ENCODE measurements at regions not wholly inside any gene's neighbourhood (a gene's known extent, or its start where the extent isn't known, plus 50 kb on each side); places are given as distances from the start of the nearest gene placed in this dataset.
"Not testable (repeated sequence)": the region's sequence is repeated elsewhere in the genome, so short reads cannot be mapped to it uniquely, and the experiment has no call there.

DNA sequence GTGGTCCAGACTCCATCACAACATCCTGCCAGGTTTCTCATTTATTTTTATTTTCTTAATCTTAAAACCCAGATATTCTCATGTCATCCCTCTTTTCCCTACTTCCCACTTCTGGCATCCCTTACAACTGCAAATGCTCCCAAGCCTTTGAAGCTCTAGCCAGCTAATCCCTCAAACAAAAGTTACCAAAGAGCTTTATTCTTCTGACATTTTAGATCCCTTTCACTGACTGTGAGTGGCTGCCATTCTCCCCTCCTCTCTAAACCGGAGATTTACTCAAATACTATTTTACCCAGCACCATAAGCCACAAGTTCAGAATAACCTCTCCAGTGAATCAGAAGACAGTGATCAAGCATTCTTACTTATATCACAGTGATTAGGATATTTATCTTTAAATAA is 569.0 kb upstream of the SYT4 start:
- Histone ChIP-seq H3K27ac (ENCODE audit: low read depth, low read length) (no peak overlapping the region), H3K27me3 (ENCODE audit: control insufficient read depth, insufficient read depth, low read length) (no peaks in the 10 kb centered on the region), H3K4me3 (ENCODE audit: low read depth, low read length) (peak overlapping the region; percentile 18; the same call in 1 of the 2 replicates), H3K9ac (ENCODE audit: low read length) (no peak overlapping the region), H3K4me1 (ENCODE audit: control insufficient read depth, insufficient read depth, low read length) (peaks cover 23% of the 10 kb centered on the region), H3K9me3 (ENCODE audit: control insufficient read depth, insufficient read depth, low read depth, low read length) (no peaks in the 10 kb centered on the region), H3K36me3 (ENCODE audit: control insufficient read depth, insufficient read depth, low read length) (no peaks in the 10 kb centered on the region)

DNA sequence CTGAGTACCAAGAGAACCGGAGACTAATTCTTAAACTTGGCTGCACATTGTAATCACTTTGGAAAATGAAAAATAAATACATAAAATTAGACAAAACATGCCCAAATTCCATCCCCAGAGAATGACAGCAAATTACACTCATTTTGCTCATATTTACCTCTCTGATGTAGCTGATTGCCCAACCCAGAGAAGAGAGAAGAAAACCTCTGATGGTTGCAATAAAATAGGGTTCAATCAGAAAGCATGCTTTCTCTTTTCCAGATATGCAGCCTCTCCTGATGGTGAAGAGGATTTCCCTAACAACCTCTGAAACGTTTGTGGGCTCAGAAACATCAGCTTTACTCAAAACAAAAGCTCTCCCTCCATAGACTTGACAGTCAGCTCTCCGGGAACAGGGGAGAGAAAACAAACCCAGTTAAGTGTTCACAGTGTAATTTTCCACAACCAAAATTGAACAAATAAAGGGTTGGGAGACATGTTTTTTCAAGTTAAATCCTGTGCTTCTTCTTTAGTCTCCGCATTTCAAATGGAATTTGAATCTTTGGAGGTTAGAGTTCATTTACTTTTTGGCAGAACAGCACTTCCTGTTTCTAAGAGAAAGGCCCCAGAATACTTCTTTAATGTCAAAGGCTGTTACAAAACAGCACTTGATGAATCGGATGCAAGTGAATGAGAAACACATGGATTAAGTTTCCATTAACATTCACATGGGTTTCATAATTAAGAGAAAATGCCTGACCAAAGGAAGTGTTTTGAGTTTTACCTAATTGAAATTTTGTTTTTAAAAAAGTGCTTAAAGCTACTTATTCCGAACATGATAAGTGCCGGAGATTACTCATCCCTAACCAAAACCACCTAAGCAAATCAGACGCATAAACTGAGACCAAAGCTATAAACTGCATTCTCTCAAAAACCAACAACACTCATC is 570.1 kb upstream of the SYT4 start:
- H3K27ac ChIP-seq (ENCODE audit: low read depth, low read length): peak overlapping the region; percentile 15; the same call in 1 of the 2 replicates

DNA sequence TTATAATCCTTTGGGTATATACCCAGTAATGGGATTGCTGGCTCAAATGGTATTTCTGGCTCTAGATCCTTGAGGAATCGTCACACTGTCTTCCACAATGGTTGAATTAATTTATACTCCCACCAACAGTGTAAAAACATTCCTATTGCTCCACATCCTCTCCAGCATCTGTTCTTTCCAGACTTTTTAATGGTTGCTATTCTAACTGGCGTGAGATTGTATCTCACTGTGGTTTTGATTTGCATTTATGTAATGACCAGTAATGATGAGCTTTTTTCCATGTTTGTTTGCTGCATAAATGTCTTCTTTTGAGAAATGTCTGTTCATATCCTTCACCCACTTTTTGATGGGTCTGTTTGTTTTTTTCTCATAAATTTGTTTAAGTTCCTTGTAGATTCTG is 572.5 kb upstream of the SYT4 start:
- not testable (repeated sequence) for H3K9ac ChIP-seq (ENCODE audit: low read length); H3K36me3 ChIP-seq (ENCODE audit: control insufficient read depth, insufficient read depth, low read length); H3K9me3 ChIP-seq (ENCODE audit: control insufficient read depth, insufficient read depth, low read depth, low read length); H3K4me3 ChIP-seq (ENCODE audit: low read depth, low read length); H3K27me3 ChIP-seq (ENCODE audit: control insufficient read depth, insufficient read depth, low read length); H3K27ac ChIP-seq (ENCODE audit: low read depth, low read length)
- peaks cover 23% of the 10 kb centered on the region for H3K4me1 ChIP-seq (ENCODE audit: control insufficient read depth, insufficient read depth, low read length)

More for the DNA sequence above, 570.1 kb upstream of the SYT4 start:
- H3K9me3 ChIP-seq (ENCODE audit: control insufficient read depth, insufficient read depth, low read depth, low read length): no peaks in the 10 kb centered on the region
- H3K4me3 ChIP-seq (ENCODE audit: low read depth, low read length): no peak overlapping the region
- no peaks in the 10 kb centered on the region for H3K27me3 ChIP-seq (ENCODE audit: control insufficient read depth, insufficient read depth, low read length)
- H3K36me3 ChIP-seq (ENCODE audit: control insufficient read depth, insufficient read depth, low read length): no peaks in the 10 kb centered on the region
- H3K4me1 ChIP-seq (ENCODE audit: control insufficient read depth, insufficient read depth, low read length): peaks cover 23% of the 10 kb centered on the region
- no peak overlapping the region for H3K9ac ChIP-seq (ENCODE audit: low read length)

DNA sequence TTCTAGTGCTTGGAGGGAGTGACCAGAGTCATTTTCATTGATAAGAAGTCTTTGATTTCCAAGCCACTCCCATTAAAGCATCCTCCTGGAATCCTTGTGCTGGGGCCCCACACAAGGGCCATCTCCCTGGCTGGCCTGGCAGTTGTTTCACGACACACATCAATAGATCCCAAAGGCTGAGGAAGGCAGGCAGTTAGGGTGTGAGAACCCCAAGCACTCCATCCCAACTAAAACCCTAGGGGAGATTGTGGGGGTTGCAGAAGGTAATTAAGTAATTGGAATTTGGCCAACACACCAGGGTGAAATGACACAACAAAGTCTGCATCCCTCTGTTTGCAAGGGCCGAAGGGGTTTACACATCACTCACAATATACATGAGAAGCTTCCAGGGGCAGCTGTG is 578.1 kb upstream of the SYT4 start:
- H3K27me3 ChIP-seq (ENCODE audit: control insufficient read depth, insufficient read depth, low read length): no peaks in the 10 kb centered on the region
- H3K4me1 ChIP-seq (ENCODE audit: control insufficient read depth, insufficient read depth, low read length): peaks cover 5% of the 10 kb centered on the region; the same call in 1 of the 2 replicates
- H3K9ac ChIP-seq (ENCODE audit: low read length): no peak overlapping the region
- H3K4me3 ChIP-seq (ENCODE audit: low read depth, low read length): no peak overlapping the region
- no peak overlapping the region for H3K27ac ChIP-seq (ENCODE audit: low read depth, low read length)
- no peaks in the 10 kb centered on the region for H3K9me3 ChIP-seq (ENCODE audit: control insufficient read depth, insufficient read depth, low read depth, low read length)
- H3K36me3 ChIP-seq (ENCODE audit: control insufficient read depth, insufficient read depth, low read length): no peaks in the 10 kb centered on the region

DNA sequence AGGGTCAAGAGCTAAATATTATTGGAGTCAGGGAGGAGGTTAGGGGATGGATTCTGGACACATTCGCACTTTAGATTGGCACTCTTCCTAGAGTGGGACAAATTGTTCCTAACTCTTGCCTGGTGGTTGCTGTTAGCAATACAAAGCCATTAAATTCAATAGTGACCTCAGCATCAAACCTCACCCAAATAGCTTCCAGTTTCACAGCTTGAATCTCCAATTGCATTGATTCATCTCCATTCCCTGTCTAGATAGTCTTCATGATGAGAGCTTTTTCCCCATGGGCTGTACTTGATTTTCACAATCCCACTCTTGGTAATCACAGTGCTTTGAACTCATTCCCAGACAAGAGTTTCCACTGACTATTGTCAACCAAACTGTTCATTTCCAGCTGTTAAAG is 585.9 kb upstream of the SYT4 start:
- no peak overlapping the region for H3K27ac ChIP-seq (ENCODE audit: low read depth, low read length)
- H3K9me3 ChIP-seq (ENCODE audit: control insufficient read depth, insufficient read depth, low read depth, low read length): no peaks in the 10 kb centered on the region
- H3K27me3 ChIP-seq (ENCODE audit: control insufficient read depth, insufficient read depth, low read length): no peaks in the 10 kb centered on the region

DNA sequence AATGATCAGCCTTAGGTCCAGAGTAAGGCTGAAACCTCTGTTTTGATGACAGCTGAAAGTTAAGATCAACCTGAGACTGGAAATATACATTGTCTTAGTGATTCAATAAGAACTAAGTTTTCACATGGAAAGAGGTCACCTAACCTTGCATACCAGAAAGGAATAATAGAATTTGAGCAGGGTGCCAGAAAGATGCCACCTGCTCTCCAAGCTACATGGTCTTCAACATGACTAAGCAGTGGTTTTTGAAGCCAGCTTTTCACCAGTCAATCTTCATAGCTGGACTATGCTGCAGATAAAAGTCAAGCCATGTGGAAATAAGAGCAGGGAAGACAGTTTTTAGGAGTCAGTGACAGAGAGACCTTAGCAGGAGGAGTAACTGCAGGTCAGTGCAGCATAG is 589.4 kb upstream of the SYT4 start:
- Histone ChIP-seq H3K9me3 (ENCODE audit: control insufficient read depth, insufficient read depth, low read depth, low read length) (no peaks in the 10 kb centered on the region), H3K36me3 (ENCODE audit: control insufficient read depth, insufficient read depth, low read length) (no peaks in the 10 kb centered on the region), H3K27ac (ENCODE audit: low read depth, low read length) (no peak overlapping the region), H3K4me1 (ENCODE audit: control insufficient read depth, insufficient read depth, low read length) (no peaks in the 10 kb centered on the region), H3K9ac (ENCODE audit: low read length) (no peak overlapping the region), H3K27me3 (ENCODE audit: control insufficient read depth, insufficient read depth, low read length) (no peaks in the 10 kb centered on the region), H3K4me3 (ENCODE audit: low read depth, low read length) (no peak overlapping the region)

More for the DNA sequence above, 585.9 kb upstream of the SYT4 start:
- Histone ChIP-seq H3K9ac (ENCODE audit: low read length) (no peak overlapping the region), H3K4me1 (ENCODE audit: control insufficient read depth, insufficient read depth, low read length) (no peaks in the 10 kb centered on the region), H3K4me3 (ENCODE audit: low read depth, low read length) (no peak overlapping the region), H3K36me3 (ENCODE audit: control insufficient read depth, insufficient read depth, low read length) (no peaks in the 10 kb centered on the region)

DNA sequence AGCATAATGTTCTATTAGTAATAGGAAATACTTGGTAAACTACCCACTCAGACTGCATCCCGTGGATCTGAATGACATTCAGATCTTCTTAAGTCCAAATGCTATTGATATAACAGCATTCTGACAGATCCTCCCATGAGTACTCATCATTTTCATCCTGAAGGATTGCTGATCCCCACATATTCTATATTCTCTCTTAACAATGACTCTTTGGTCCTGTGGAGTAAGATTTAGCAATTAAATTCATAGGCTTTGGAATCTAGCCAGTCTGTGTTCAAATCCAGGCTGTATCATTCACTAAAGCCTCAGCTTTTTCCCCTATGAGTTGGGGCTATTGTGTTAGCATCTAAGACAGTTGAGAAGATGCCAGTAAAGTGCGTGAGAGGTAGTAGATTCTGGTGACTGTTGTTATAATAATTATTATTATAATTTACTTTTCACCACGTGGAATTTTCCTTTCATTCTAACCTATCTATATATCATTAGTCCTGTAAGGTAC is 591.3 kb upstream of the SYT4 start:
- no peaks in the 10 kb centered on the region for H3K36me3 ChIP-seq (ENCODE audit: control insufficient read depth, insufficient read depth, low read length)
- no peak overlapping the region for H3K27ac ChIP-seq (ENCODE audit: low read depth, low read length)
- H3K9me3 ChIP-seq (ENCODE audit: control insufficient read depth, insufficient read depth, low read depth, low read length): no peaks in the 10 kb centered on the region
- no peaks in the 10 kb centered on the region for H3K4me1 ChIP-seq (ENCODE audit: control insufficient read depth, insufficient read depth, low read length)
- no peaks in the 10 kb centered on the region for H3K27me3 ChIP-seq (ENCODE audit: control insufficient read depth, insufficient read depth, low read length)
- H3K9ac ChIP-seq (ENCODE audit: low read length): no peak overlapping the region
- no peak overlapping the region for H3K4me3 ChIP-seq (ENCODE audit: low read depth, low read length)

DNA sequence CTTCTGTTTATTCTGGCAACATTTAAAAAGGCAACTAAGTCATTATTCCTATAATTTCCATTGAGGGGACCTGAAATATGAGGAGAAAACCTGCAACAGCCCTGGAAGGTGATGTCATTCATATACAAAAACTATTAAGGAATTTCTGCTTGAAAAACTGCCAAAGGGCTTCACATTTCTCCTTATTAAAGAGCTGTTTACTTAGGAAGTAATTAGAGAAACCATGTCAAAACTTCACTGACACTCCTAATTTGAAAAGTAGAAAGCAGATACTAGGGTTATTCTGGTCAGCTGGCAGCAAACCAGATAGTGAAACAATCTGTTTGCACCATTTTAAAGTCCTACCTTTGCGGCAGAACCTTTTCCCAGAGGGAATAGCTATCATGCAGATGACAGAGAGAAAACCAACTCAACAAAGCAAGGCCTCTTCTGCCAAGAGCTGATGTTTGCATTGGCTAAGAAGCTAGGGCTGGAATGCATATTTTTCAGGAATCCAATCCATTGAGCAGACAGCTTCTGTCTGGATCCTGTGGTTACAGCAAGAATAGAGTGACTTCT is 592.2 kb upstream of the SYT4 start:
- no peak overlapping the region for H3K9ac ChIP-seq (ENCODE audit: low read length)
- H3K27ac ChIP-seq (ENCODE audit: low read depth, low read length): no peak overlapping the region
- no peaks in the 10 kb centered on the region for H3K27me3 ChIP-seq (ENCODE audit: control insufficient read depth, insufficient read depth, low read length)
- no peaks in the 10 kb centered on the region for H3K4me1 ChIP-seq (ENCODE audit: control insufficient read depth, insufficient read depth, low read length)
- H3K9me3 ChIP-seq (ENCODE audit: control insufficient read depth, insufficient read depth, low read depth, low read length): no peaks in the 10 kb centered on the region
- H3K36me3 ChIP-seq (ENCODE audit: control insufficient read depth, insufficient read depth, low read length): no peaks in the 10 kb centered on the region
- no peak overlapping the region for H3K4me3 ChIP-seq (ENCODE audit: low read depth, low read length)

DNA sequence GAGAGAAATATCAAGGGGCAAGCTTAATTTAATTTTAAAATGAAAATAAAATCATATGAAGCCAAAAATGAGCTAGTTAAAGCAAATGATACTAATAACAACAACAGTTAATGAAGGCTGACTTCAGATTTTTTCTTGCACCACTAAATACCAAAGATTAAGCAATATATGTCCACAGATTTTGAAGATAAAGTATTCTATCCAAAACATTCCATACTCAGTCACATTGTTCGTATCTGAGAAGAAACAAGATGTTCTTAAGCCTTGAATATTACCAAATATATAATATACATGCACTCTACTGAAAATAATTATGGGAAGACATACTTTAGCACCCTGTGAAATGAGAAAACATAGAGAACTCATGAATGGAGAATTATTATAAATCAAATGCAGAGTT is 593.3 kb upstream of the SYT4 start:
- no peak overlapping the region for H3K9ac ChIP-seq (ENCODE audit: low read length)
- no peaks in the 10 kb centered on the region for H3K9me3 ChIP-seq (ENCODE audit: control insufficient read depth, insufficient read depth, low read depth, low read length)

DNA sequence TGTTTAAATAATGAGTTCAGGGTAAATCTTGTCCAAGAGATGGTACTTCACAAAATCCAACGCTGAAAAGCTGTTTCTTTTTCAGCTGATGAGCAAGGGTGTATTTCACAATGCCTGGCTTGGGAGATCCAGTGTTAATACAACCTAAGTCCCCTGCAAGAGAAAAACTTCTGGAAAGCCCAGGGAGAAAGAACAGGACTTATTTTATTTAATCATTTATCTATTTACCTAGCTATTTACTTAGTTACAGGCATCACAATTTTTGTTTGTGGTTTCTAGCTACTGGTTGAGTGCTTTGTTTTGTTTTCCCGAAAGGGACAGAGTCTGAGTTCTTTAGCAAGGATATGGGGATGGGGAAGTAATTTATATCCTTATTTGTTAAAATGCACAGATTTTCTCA is 598.2 kb upstream of the SYT4 start:
- Histone ChIP-seq H3K36me3 (ENCODE audit: control insufficient read depth, insufficient read depth, low read length) (no peaks in the 10 kb centered on the region), H3K9me3 (ENCODE audit: control insufficient read depth, insufficient read depth, low read depth, low read length) (no peaks in the 10 kb centered on the region), H3K4me1 (ENCODE audit: control insufficient read depth, insufficient read depth, low read length) (peaks cover 6% of the 10 kb centered on the region; the same call in 1 of the 2 replicates)

More for the DNA sequence above, 593.3 kb upstream of the SYT4 start:
- Histone ChIP-seq H3K27ac (ENCODE audit: low read depth, low read length) (no peak overlapping the region), H3K27me3 (ENCODE audit: control insufficient read depth, insufficient read depth, low read length) (no peaks in the 10 kb centered on the region), H3K4me1 (ENCODE audit: control insufficient read depth, insufficient read depth, low read length) (no peaks in the 10 kb centered on the region), H3K4me3 (ENCODE audit: low read depth, low read length) (no peak overlapping the region), H3K36me3 (ENCODE audit: control insufficient read depth, insufficient read depth, low read length) (no peaks in the 10 kb centered on the region)

DNA sequence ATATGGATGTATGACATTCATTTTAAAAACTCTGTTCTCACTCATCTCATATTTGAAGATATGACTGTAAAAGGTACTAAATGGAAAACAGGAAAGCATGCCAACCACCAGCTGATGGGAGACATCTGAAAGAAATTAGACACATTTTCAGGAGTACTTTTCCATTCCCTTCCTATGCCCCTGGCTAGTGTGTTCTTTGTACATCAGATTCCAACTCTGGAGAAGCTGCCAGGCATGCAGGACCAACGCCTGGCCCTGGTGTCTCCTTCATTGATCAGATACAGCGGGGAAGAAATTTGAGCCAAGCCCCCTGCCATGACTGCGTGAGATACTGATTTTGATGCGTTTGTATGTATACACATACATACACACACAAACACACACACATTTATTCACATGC is 599.0 kb upstream of the SYT4 start:
- no peak overlapping the region for H3K27ac ChIP-seq (ENCODE audit: low read depth, low read length)
- H3K27me3 ChIP-seq (ENCODE audit: control insufficient read depth, insufficient read depth, low read length): no peaks in the 10 kb centered on the region
- H3K4me1 ChIP-seq (ENCODE audit: control insufficient read depth, insufficient read depth, low read length): peaks cover 6% of the 10 kb centered on the region; the same call in 1 of the 2 replicates
- H3K36me3 ChIP-seq (ENCODE audit: control insufficient read depth, insufficient read depth, low read length): no peaks in the 10 kb centered on the region
- no peak overlapping the region for H3K4me3 ChIP-seq (ENCODE audit: low read depth, low read length)
- H3K9ac ChIP-seq (ENCODE audit: low read length): no peak overlapping the region
- H3K9me3 ChIP-seq (ENCODE audit: control insufficient read depth, insufficient read depth, low read depth, low read length): no peaks in the 10 kb centered on the region

More for the DNA sequence above, 598.2 kb upstream of the SYT4 start:
- Histone ChIP-seq H3K4me3 (ENCODE audit: low read depth, low read length) (no peak overlapping the region), H3K27ac (ENCODE audit: low read depth, low read length) (no peak overlapping the region), H3K9ac (ENCODE audit: low read length) (no peak overlapping the region), H3K27me3 (ENCODE audit: control insufficient read depth, insufficient read depth, low read length) (no peaks in the 10 kb centered on the region)
